CD4-positive, alpha-beta T cell treated with Interleukin-2 at 100 ng/mL for 4 hours (primary cell): ENCODE measurements at regions not wholly inside any gene's neighbourhood (a gene's known extent, or its start where the extent isn't known, plus 50 kb on each side); places are given as distances from the start of the nearest gene placed in this dataset.
"Not testable (repeated sequence)": the region's sequence is repeated elsewhere in the genome, so short reads cannot be mapped to it uniquely, and the experiment has no call there.

Experiments
- DNase-seq: peaks from one replicate; pipeline ENCODE4 v3.0.0-alpha.2; 2020; ENCODE audit warnings: low spot score

DNA sequence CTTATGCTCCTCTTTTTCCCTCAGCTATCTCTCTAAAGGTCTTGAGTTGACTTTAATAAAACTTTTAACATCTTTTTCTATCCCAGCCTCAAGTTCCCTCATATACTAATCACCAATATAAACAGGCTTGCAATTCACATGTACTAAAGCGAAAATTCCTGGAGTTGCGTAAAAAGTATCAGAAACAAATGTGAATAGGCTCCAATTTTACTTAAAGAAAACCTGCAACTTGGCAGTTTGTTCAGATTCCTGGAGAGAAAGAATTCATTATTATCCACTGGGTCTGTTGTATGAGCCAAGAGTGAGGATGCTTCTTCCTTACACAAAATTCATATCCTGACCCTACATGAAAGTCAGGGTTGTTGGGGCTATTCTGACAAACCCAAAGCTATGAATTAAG, 384.2 kb downstream of the DTWD2 start:
- DNase-seq = no peak

DNA sequence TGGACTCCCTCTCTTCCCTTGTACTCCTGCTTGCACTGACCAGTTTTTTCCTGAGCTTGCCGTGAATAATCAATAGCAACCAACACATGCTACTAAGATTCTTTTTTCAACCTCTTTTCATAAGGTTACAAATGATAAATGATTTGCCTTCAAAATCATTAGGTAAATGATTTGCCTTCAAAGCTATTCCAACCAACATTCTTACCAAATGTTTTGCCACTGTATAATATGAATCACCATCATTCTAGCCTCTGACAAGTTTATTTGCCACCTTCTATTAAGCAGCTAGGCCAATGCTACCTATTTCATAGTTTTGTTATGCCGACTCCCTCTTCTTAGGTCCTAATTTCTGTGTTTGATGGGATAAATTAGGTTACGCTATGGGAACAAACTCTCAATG, 385.1 kb downstream of the DTWD2 start:
- no peak for DNase-seq

DNA sequence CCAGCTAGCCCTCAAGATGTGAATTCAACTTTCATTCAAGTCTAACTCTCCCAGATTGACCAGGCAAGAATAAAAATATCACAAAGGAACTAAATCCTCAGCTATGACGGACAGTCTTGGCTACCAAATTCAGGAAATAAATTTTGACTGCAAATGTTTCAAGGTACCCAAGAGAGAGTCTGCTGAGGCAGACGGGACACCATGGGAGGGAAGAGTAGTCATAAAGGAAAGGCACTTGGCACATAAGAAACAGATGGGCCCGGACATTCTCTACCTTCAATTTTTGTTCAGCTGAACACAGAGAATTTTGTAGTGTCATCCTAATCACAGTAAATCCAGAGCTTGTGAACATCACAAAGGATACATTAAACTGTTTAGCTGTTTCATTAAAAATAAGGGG, 390.0 kb downstream of the DTWD2 start:
- DNase-seq = no peak

DNA sequence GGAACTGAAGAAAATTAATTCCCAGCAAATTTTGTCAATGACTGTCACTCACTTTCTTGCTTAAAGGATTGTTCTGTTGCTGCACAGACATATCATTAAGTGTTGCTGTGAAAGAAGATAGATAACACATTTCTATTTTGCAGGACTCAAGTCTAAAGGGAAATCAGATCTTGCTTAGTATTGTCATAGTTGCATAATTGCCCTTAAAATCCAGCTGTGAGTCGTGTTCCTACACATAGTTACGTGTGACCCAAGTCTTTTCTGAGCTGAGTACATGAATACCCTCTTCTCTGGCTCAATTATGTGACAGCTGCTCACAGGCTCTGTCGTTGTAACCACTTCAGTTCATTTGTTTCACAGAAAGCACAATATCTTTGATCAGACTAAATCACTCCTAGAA, 390.8 kb downstream of the DTWD2 start:
- DNase-seq = no peak

DNA sequence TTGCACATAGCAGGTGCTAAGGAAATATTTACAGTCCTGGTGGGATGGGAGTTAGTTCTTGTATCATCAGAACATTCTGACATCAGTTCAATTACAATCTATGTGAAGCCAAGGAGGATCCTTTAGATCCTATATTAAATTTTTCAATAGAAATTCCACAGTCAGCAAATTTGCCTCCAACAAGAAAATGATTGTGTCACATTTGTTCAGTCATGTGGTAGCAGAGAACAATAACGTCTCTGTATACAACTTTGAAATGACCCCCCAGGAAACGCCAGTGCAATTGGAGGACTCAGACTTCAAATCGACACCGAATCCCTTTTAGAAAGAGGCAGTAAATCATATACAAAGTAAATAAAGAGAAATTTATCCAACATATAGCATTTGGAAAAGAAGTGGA, 392.1 kb downstream of the DTWD2 start:
- DNase-seq = no peak

DNA sequence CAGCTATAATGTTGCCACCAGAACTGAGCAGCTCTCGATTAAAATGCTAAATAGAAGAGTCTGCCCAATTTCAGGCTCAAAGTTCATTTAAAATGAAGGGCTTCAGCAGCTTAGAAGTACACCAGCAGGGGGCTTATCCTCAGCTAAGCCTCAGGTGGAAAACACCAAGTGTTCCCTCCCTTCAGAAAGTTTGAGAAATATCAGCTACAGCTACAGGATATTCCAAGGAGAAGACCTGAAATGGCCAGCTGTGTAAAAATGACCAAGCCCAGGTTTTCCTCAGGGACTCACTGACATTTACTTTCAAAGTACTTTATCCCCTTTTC, 395.4 kb downstream of the DTWD2 start:
- no peak for DNase-seq

DNA sequence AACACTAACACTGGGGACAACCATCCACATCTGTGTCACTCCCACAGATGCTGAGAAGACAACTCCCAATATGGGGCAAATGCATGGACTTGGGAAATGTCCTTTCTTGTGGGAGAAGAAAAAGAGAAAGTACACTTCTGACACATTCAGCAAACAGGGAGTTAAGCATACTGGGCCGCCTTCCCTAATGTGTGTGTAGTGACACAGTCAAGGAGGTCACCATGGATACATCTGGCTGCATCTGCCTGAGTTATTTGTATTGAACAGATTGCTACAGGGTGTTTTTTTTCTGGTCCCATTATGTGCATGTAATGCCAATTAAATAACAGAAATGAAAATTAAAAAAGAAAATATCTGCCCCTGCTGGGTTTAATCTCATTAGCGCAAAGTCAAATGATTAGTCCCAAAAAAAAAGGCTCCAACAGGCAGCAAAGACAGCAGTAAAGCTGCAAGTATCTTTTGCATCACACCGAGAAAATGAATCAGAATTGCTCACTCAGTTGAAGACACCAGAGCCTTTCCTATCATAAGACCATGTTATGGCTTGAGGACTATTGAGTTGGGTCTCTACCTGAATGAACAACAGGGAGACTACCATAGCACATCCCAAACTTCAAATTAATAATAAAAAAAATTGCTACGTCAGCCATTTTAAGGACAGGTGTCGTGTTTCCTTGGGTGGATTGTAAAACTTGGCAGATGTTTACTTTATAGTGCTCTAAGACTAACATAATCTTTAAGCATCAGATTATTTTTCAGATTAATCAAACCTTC, 395.9 kb downstream of the DTWD2 start:
- no peak for DNase-seq

DNA sequence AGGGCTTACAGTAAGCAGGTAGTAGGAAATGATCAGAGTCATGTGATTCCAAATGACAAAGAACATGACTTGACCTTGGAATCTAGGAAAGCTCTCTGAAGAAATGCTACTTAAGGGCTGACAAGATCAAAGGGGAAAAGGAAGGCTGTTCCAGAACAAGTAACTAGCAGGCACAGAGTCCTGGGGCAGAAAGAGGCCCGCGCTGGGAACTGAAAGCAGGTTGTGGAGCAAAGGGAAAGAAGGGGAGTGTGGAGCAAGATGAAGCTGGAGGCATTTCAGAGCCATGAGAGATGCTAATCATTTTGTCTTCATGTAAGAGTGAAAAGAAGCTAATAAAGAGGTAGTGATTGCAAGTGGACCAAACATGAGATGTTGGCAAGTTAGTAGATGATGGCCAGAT, 397.5 kb downstream of the DTWD2 start:
- DNase-seq = no peak

DNA sequence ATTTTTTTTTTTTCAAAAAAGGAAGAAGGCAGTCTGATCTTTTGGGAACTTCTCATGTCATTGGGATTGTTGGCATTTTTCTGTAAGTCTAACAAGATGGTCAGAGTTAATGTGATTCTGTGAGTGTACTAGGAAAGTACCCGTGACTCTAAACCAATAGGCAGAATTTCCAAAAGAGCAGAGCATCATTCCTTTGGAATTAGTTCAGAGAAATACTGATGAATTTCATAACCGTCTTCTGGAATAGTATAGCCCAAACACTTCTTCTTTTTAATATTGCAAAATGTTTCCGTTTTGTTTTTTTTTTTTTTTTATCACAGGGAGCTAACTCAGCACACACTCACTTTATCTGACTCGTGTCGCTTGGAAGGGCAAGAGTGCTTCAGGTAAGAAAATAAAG, 407.4 kb downstream of the DTWD2 start:
- no peak for DNase-seq

DNA sequence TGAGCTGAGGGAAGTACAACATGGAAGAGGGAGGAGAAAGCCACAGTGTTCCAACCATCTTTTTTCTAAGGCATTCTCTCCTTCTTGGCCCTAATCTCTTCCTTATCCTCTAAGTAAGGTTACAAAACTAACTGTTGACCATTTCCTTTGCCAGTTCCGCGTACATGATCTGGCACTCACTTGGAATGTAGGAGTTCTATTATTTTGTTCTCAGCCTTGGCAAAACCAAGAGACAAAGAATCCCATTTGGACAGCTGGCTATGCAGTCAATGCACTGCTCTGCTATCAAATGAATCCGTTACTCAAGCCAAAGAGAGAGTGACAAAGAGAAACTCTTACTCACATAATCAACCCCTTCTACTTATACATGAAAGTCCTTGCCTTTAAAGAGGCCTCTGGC, 410.3 kb downstream of the DTWD2 start:
- no peak for DNase-seq

DNA sequence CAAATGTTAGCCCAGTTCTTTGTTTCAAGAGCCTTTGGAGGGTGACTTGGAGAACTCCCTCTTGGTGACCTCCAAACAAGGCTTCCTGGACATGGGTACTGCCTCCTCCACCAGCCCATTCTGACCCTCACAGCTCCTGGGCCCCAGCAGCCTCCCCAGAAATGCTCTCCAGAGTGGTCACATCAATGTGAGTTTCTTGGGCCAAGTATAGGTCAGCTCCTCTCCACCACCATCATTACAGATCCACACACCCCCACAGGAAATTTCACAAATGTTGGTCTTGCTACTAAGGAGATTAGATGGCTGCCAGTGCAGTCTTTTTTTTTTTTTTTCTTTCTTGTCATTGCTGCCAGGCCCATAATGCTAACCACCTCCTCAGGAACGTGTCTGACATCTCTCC, 410.7 kb downstream of the DTWD2 start:
- no peak for DNase-seq

DNA sequence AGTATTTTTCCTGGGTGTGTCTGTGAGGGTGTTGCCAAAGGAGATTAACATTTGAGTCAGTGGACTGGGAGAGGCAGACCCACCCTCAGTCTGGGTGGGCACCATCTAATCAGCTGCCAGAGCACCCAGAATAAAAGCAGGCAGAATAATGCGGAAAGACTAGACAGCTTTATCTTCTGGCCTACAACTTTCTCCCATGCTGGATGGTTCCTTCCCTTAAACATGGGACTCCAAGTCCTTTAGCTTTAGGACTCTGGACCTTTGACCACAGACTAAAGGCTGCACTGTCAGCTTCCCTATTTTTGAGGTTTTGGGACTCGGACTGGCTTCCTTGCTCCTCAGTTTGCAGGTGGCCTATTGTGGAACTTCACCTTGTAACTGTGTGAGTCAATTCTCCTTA, 418.1 kb downstream of the DTWD2 start:
- not testable (repeated sequence) for DNase-seq

DNA sequence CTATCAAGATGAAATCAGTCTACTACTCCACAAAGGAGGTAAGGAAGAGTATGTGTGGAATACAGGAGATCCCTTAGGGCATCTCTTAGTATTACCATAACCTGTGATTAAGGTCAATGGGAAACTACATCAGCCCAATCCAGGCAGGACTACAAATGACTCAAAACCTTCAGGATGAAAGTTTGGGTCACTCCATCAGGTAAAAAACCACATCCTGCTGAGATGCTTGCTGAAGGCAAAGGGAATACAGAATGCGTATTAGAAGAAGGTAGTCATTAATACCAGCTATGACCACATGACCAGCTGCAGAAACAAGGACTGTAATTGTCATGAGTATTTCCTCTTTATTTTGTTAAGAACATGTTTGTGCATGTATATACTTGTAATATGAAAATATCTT, 418.8 kb downstream of the DTWD2 start:
- not testable (repeated sequence) for DNase-seq

DNA sequence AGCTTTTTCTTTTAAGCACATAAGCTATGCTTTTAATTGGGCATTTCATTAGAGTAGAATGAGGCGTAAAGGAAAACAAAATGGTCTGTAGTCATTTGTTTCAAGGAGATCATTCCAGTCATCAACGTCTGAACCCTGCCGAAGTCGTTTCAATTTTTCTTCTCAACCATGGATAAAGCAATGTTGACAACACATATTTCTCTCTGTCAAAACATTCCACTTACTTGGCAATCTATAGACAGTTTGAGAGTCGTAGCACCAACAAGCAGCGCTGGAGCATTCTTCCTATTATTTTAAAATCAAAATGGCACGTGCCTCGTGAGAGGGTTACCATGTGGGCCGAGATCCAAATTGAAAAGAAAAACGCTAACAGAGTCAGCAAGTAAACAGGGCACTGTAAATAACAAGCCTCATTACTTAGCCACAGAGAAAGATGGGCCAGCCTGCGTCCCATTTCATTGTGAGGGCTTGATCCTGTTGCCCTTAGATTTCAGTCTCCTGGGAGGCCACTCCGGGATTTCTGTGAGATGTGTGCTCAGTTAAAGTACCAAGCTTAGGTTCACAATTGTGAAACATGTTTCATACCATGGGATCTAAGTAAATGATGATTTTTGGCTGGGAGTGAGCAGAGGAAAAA, 422.9 kb downstream of the DTWD2 start:
- DNase-seq = no peak

DNA sequence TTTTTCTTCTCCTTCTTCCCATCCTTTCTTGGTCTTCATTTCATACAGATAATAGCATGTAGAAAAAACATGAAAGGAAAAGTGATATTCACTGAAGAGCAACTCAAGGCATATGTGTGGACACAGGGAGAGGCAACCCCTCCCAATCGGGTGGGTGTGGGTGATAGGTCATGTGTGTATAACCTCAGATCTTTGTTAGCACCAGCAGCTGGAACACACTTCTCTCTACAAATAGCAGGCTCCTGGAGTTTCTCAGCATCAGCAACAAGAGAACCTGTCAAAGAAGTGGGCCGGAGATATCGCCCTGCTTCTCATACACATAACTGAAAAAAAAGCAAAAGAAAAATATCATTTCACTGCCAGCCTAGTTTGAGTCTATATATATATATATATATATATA, 426.4 kb downstream of the DTWD2 start:
- DNase-seq = no peak

DNA sequence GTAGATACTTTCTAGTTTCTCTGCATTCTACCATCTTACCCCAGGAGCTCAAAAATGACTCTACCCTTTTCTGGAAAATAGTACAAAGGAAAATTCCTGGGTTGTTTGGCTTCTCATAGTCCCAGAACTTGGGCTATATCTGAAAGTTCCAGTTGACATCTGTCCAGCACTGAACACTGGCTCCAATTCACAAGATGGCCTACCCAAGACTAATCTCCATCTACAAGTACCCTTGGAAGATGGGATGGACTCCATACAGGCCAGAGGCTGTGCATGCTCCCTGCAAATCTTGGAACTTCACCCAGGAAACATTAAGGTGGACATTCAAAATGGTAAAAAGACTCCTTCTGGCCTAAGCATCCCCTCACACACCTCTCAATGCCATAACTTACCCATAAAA, 427.1 kb downstream of the DTWD2 start:
- DNase-seq = no peak

DNA sequence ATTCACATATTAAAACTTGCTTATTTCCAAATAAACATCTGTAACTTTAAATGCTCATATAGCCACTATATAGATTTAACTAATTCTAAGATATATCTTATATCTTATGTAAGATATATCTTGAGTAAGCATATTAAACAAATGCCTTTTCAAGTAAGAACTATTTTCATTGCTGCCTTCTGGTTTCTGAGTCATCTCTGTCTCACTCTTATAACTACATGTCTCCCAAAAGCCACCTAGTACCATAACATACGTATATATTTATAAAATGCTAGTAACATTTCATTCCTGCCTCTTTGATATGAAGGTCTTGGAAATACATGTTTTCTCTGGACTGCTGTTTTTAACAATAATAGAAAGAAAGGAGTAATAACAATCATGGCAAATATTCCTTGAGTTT, 429.5 kb downstream of the DTWD2 start:
- DNase-seq = no peak

DNA sequence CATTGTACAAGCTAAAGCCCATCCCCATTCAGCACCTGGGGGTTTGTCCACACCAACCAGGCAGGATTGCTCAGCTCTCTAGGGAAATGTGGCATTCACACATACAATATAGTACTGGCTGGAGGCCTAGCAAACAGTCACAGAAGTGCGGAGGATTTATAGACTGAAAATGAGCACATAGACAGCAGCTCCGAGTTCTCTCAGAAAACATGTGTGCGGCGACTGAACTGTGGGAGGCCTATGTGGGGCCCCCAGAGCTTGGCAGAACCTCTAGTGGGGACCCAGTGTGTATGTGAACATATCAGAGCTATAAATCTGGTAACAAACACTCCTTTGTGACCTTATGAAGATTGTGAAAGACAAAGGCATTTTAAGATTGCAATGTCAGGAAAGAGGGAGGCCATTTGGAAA, 431.1 kb downstream of the DTWD2 start:
- no peak for DNase-seq

DNA sequence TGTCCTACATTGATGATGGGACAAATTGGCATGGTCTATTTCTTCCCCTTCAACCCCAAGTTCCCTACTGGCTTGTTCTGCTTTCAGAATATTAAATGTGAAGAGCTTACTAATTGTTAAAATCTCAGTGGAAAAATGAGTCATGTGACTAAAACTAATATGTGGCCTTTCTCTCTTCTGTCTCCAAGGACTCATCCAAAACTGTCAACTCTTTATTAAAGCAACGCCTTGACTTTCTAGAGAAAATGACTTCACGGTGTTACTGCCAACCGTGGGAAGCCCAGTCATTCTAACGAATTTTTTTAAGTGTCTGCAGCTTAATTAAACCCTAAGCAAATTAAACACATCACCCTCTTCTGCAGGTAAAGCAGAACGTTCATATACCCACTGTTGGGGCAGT, 431.6 kb downstream of the DTWD2 start:
- no peak for DNase-seq

DNA sequence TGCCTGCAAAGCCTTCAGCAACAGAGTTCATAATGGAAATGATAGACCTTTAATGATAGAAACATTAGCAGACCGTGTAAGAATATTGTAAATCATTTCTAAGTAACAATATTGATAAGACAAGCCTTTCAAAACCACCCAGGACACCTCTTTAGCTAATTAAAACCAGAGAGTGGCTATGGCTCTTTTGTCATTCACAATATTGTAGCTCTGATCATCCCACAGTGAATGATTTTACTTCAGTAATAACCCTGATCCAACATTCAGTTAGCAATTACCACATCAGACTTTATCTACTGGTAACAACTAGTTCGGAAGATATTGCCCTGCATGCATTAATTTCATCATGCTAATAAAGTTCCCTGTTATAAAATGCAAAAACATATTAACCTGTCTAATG, 432.6 kb downstream of the DTWD2 start:
- no peak for DNase-seq

DNA sequence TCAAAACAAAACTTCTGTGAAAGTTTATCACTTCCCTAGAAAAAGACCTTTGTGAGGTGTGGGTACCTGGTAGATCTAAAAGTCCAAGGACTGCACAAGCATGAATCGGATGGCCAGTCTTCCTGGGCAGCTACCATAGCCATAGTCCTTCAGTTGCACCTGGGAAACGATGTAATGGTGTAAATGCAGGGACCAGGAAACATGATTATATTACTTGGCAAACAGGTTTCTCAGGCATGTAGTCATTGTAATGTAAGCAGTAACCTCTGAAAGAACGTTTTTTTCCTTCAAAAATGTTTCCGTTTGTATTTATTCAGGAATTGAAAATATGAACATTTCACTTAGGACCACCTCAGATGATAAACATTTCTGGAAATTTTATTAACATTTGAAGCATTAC, 433.4 kb downstream of the DTWD2 start:
- no peak for DNase-seq

DNA sequence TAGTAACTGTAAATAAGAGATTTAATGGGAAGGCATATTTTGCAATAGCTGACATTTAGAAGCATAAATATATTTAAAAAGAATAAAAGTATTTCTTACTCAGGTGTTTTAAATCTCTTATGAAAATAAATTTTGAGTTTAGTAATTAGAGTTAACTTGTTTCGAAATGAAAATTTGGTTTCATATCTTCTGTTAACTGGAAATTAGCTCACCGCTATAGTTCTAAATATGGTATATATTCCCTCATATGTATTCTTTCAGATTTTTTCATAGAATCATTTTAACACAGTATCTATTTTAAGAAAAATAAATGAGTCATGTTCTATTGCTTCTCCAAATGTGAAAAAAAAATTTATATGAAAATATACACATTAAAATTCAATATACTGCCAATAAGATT, 434.1 kb downstream of the DTWD2 start:
- no peak for DNase-seq

DNA sequence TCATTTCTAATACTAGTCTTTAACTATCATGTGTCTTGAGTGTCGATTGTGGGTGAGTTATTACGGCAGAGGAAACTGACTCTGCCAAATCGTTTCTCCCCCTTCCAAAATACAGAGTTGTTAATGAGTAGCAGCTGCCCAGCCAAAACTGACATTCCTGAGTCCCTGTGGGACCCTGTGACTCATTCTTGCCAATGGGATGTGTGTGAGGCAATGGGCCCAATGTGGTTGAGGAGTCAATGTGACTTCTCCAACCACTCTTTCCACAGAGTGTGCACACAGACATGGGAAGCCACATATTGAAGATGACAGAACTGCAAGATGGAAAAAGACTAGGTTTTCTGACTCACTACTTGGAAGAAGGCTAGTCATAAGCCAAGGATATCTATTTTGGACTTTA, 434.7 kb downstream of the DTWD2 start:
- DNase-seq = no peak

DNA sequence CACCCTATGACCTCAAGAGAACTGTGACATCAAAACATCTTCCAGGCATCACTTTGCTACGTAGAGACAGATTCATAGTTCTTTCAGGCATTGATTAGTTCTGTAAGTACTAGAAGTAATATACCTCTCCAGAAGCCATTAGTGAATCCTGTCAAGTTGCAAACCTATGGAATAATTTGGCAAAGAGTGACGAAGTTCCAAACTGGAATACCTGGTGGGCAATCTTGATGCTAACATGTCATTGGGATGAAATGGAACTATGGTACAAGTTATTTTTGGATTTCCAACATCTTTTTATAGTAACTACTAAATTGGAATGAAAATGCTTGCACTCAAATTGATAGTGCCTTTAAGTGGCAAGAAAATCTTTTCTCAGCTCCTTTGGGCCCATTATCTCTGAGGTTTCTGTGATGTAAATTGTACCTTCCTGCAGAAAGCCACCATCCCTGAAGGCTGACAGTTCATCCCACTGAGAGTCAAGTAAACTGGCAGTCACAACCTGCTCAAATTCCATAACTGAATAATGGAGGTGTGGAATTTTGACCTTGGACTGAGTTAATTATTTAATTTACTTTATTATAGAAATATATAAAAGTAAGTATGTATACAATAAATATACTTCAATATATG, 435.5 kb downstream of the DTWD2 start:
- no peak for DNase-seq
